ENCODE measurements at regions not wholly inside any gene's neighbourhood (a gene's known extent, or its start where the extent isn't known, plus 50 kb on each side); places are given as distances from the start of the nearest gene placed in this dataset.

DNA sequence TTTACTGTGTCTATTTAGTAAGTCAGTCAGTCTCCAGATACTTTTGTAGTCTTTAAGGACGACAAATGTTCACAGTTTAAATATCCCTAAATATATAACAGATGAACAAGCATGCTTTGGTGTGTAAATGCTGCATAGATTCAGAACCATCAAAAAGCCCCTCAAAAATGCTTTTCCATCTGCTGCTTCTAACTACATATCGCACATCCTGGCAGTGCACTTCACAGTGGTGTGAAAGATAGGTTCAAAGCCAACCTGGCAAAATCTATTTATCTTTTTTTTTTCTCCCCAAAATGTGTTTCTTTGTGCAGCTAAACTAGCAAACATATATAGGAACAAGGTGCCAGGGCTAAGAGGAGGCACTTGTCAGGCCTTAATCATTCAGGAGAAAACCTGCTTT, 753.8 kb downstream of the PLCL1 start:
- H3K9me3 ChIP-seq (ENCODE audit: control insufficient read depth, insufficient read depth, low read length): no peaks in the 10 kb centered on the region
- ChIA-PET CTCF (no interaction called here), POLR2A (no interaction called here)

GRCh38 chr2:198546122-198546521, 741.7 kb downstream of the PLCL1 start:
- Histone ChIP-seq H3K27ac (ENCODE audit: low read depth, low read length) (no peak overlapping the region), H3K4me3 (ENCODE audit: low read depth, low read length) (no peak overlapping the region), H3K27me3 (ENCODE audit: control insufficient read depth, insufficient read depth, low read length) (peaks cover 2% of the 10 kb centered on the region), H3K9me3 (ENCODE audit: control insufficient read depth, insufficient read depth, low read length) (no peaks in the 10 kb centered on the region)
- ChIA-PET POLR2A (no interaction called here), CTCF (no interaction called here)
- TF ChIP-seq, protein P1, sequence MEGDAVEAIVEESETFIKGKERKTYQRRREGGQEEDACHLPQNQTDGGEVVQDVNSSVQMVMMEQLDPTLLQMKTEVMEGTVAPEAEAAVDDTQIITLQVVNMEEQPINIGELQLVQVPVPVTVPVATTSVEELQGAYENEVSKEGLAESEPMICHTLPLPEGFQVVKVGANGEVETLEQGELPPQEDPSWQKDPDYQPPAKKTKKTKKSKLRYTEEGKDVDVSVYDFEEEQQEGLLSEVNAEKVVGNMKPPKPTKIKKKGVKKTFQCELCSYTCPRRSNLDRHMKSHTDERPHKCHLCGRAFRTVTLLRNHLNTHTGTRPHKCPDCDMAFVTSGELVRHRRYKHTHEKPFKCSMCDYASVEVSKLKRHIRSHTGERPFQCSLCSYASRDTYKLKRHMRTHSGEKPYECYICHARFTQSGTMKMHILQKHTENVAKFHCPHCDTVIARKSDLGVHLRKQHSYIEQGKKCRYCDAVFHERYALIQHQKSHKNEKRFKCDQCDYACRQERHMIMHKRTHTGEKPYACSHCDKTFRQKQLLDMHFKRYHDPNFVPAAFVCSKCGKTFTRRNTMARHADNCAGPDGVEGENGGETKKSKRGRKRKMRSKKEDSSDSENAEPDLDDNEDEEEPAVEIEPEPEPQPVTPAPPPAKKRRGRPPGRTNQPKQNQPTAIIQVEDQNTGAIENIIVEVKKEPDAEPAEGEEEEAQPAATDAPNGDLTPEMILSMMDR (IDR thresholded peaks at IDR 0.05; ENCODE audit: low read depth, low read length): no peak
- no peak for DNase-seq (ENCODE audit: low read depth, low spot score)

More for the DNA sequence above, 753.8 kb downstream of the PLCL1 start:
- TF ChIP-seq, protein P1 (IDR thresholded peaks at IDR 0.05; ENCODE audit: low read depth, low read length): no peak
- DNase-seq (ENCODE audit: low read depth, low spot score): no peak
- Histone ChIP-seq H3K27me3 (ENCODE audit: control insufficient read depth, insufficient read depth, low read length) (no peaks in the 10 kb centered on the region), H3K4me3 (ENCODE audit: low read depth, low read length) (no peak overlapping the region), H3K27ac (ENCODE audit: low read depth, low read length) (no peak overlapping the region)

DNA sequence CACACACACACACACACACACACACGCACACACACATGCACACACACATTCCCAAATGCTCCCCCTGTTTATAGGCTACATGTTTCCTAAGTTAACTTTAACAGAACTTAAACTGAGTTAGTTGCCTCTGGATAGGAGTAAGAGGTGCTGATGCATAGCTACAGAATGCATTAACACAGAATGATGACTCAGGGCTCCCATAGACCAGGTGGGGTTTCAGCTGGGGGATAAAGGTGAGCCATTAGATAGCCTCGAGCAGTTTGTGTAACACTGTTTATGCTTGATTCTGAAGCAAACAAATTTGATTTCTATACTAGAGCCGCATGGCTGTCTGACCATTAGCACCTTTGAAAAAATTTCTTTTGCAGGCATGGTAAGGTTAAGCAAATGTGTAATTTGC, 741.0 kb downstream of the PLCL1 start:
- ChIA-PET CTCF (no interaction called here), POLR2A (no interaction called here)
- Histone ChIP-seq H3K27ac (ENCODE audit: low read depth, low read length) (no peak overlapping the region), H3K4me3 (ENCODE audit: low read depth, low read length) (no peak overlapping the region), H3K9me3 (ENCODE audit: control insufficient read depth, insufficient read depth, low read length) (no peaks in the 10 kb centered on the region), H3K27me3 (ENCODE audit: control insufficient read depth, insufficient read depth, low read length) (peaks cover 2% of the 10 kb centered on the region)
- TF ChIP-seq, protein P1 (IDR thresholded peaks at IDR 0.05; ENCODE audit: low read depth, low read length): no peak
- no peak for DNase-seq (ENCODE audit: low read depth, low spot score)

- Histone ChIP-seq H3K27ac (ENCODE audit: low read depth, low read length) (no peak overlapping the region), H3K9me3 (ENCODE audit: control insufficient read depth, insufficient read depth, low read length) (no peaks in the 10 kb centered on the region), H3K27me3 (ENCODE audit: control insufficient read depth, insufficient read depth, low read length) (peaks cover 2% of the 10 kb centered on the region), H3K4me3 (ENCODE audit: low read depth, low read length) (no peak overlapping the region)
- DNase-seq (ENCODE audit: low read depth, low spot score): no peak
- ChIA-PET CTCF (no interaction called here), POLR2A (no interaction called here)
- TF ChIP-seq, protein P1 (IDR thresholded peaks at IDR 0.05; ENCODE audit: low read depth, low read length): no peak
Observed at GRCh38 chr2:198544461-198544860, 740.1 kb downstream of the PLCL1 start.

DNA sequence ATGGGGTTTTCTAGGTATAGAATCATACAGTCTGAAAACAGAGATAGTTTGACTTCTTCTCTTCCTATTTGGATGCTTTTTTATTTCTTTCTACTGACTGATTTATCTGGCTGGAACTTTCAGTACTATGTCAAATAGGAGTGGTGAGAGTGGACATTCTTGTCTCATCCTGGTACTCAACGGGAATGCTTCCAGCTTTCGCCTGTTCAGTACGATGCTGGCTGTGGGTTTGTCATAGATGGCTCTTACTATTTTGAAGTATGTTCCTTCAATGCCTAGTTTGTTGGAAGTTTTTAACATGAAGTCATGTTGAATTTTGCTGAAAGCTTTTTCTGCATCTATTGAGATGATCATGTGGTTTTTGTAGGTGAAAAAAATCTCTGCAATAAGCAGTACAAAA, 730.4 kb downstream of the PLCL1 start:
- Histone ChIP-seq H3K27ac (ENCODE audit: low read depth, low read length) (no peak overlapping the region), H3K9me3 (ENCODE audit: control insufficient read depth, insufficient read depth, low read length) (no peaks in the 10 kb centered on the region), H3K4me3 (ENCODE audit: low read depth, low read length) (no peak overlapping the region), H3K27me3 (ENCODE audit: control insufficient read depth, insufficient read depth, low read length) (no peaks in the 10 kb centered on the region)
- POLR2A ChIA-PET: no interaction called here
- no peak for DNase-seq (ENCODE audit: low read depth, low spot score)
- TF ChIP-seq, protein P1 (IDR thresholded peaks at IDR 0.05; ENCODE audit: low read depth, low read length): no peak
- CTCF ChIA-PET: no interaction called here

Measured in AG04450 (cell line).